ENCODE measurements at regions not wholly inside any gene's neighbourhood (a gene's known extent, or its start where the extent isn't known, plus 50 kb on each side); places are given as distances from the start of the nearest gene placed in this dataset.
"Not testable (repeated sequence)": the region's sequence is repeated elsewhere in the genome, so short reads cannot be mapped to it uniquely, and the experiment has no call there.

DNA sequence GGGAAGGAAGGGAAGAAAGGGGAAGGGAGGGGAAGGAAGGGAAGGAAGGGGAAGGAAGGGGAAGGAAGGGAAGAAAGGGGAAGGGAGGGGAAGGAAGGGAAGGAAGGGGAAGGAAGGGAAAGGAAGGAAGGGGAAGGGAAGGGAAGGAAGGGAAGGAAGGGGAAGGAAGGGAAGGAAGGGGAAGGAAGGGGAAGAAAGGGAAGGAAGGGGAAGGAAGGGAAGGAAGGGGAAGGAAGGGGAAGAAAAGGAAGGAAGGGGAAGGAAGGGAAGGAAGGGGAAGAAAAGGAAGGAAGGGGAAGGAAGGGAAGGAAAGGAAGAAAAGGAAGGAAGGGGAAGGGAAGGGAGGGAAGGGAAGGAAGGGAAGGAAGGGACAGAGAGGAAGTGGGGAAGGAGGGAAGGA is 295.7 kb upstream of the PCDH18 start:
- not testable (repeated sequence) for TF ChIP-seq CTCF (conservative IDR thresholded peaks at IDR 0.05 in 1 of 2, IDR thresholded peaks at IDR 0.05 in 1 of 2; ENCODE audit: extremely low read depth in 1 of 2, insufficient read depth in 1 of 2, low read depth in 1 of 2, low read length in 2 of 2); EZH2 (IDR thresholded peaks at IDR 0.05; ENCODE audit: borderline replicate concordance, low read length)
